MCF 10A (cell line): ENCODE measurements at regions not wholly inside any gene's neighbourhood (a gene's known extent, or its start where the extent isn't known, plus 50 kb on each side); places are given as distances from the start of the nearest gene placed in this dataset.

Experiments used
- BruUV-seq: library from RNA; stranded (reverse); fragments of 400-500 nt; replicated peaks from 2 replicates; lab custom pipeline; 2021; lab: Mats Ljungman, UMichigan
- CTCF ChIA-PET: fragments of 300-600 bp; sonication (Branson Sonifier 250); formaldehyde crosslinking; extraction: SDS; loops from one replicate; lab custom pipeline; 2021; ENCODE audit warnings: antibody characterized with exemption, inconsistent platforms; lab: Yijun Ruan, JAX
- POLR2A ChIA-PET: fragments of 300-600, 350-650 bp; sonication (Branson Sonifier 250); formaldehyde crosslinking; extraction: SDS; loops from one replicate; lab custom pipeline; 2020; ENCODE audit warnings: antibody characterized with exemption, inconsistent platforms; lab: Yijun Ruan, JAX
- DNase-seq: peaks from one replicate; pipeline ENCODE4 v3.0.0-alpha.2; 2018; ENCODE audit not compliant: unreplicated experiment
- H3K27ac Mint-ChIP-seq: one replicate; pipeline ENCODE4 v1.8.0; 2022; ENCODE audit warnings: mild to moderate bottlenecking, low read depth, mixed read lengths; ENCODE audit not compliant: unreplicated experiment
- H3K27me3 Mint-ChIP-seq: one replicate; pipeline ENCODE4 v1.8.0; 2022; ENCODE audit warnings: mixed read lengths; ENCODE audit not compliant: insufficient read depth, unreplicated experiment
- H3K36me3 Mint-ChIP-seq: one replicate; pipeline ENCODE4 v1.8.0; 2022; ENCODE audit warnings: mild to moderate bottlenecking, moderate library complexity, mixed read lengths; ENCODE audit not compliant: insufficient read depth, unreplicated experiment
- H3K4me1 Mint-ChIP-seq: one replicate; pipeline ENCODE4 v1.8.0; 2022; ENCODE audit warnings: mixed read lengths; ENCODE audit not compliant: insufficient read depth, unreplicated experiment
- H3K4me3 Mint-ChIP-seq: one replicate; pipeline ENCODE4 v1.8.0; 2022; ENCODE audit warnings: mild to moderate bottlenecking, moderate library complexity, mixed read lengths; ENCODE audit not compliant: unreplicated experiment
- H3K9me3 Mint-ChIP-seq: one replicate; pipeline ENCODE4 v1.8.0; 2022; ENCODE audit warnings: mixed read lengths; ENCODE audit not compliant: unreplicated experiment
- CTCF ChIP-seq: fragments of 200-600 bp; IDR thresholded peaks from one replicate; pipeline ENCODE4 v1.8.0; 2022; ENCODE audit warnings: antibody characterized with exemption, mild to moderate bottlenecking; ENCODE audit not compliant: unreplicated experiment
- intact Hi-C: fragments of 100-400 bp; cut with micrococcal nuclease; formaldehyde crosslinking; loops from 2 replicates; pipeline ENCODE4 v1.14.1; 2022

GRCh38 chrX:109873574-109873973 is 129.3 kb upstream of the TMEM164 start:
- ChIA-PET CTCF (interaction anchor here (1.2 to 1.7 kb wide), 2 partner anchors 13 to 17 kb away, joined by 4 to 11 read pairs; no protein-coding TSS in a partner anchor), POLR2A (interaction anchor here (1.0 to 1.5 kb wide), 3 partner anchors 11 to 99 kb away, joined by 3 to 4 read pairs (median 3); no protein-coding TSS in a partner anchor)
- H3K36me3 Mint-ChIP-seq, result no peaks in the 10 kb centered on the region
- intact Hi-C loops, result no loop called here
- no peaks in the 10 kb centered on the region for H3K9me3 Mint-ChIP-seq
- no peaks in the 10 kb centered on the region for H3K4me1 Mint-ChIP-seq
- H3K27ac Mint-ChIP-seq, result no peak overlapping the region
- no peak for TF ChIP-seq CTCF
- no peak for DNase-seq
- H3K4me3 Mint-ChIP-seq, result no peak overlapping the region
- peaks cover 58% of the 10 kb centered on the region for H3K27me3 Mint-ChIP-seq
- no TSS peak for BruUV-seq

DNA sequence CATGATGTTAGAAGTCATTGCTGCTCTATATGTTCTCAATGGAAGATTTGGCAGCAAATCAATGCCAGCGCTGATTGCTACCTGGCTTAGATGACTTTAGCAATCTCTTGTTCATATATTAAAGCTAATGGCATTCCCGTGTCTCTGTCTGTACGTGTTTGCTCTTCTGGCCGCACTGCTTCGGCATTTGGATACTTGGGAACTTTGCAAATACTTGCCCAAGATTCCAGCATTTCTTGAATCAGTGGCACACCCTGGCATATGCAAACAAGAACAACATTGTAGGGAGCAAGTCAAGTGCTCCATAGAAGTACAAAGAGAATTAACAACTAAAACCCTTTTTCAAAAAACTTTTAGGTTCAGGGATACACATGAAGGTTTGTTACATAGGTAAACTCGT is 128.9 kb upstream of the TMEM164 start:
- H3K36me3 Mint-ChIP-seq, result no peaks in the 10 kb centered on the region
- H3K9me3 Mint-ChIP-seq, result no peaks in the 10 kb centered on the region
- BruUV-seq, result no TSS peak
- H3K27ac Mint-ChIP-seq, result no peak overlapping the region
- intact Hi-C loops, result no loop called here
- ChIA-PET CTCF (interaction anchor here (1.2 to 5.0 kb wide), 2 partner anchors 13 to 17 kb away, joined by 4 to 24 read pairs; no protein-coding TSS in a partner anchor), POLR2A (interaction anchor here (1.0 to 1.5 kb wide), 3 partner anchors 12 to 100 kb away, joined by 3 to 4 read pairs (median 3); no protein-coding TSS in a partner anchor)
- TF ChIP-seq CTCF, result no peak
- no peak for DNase-seq
- peaks cover 61% of the 10 kb centered on the region for H3K27me3 Mint-ChIP-seq
- H3K4me3 Mint-ChIP-seq, result no peak overlapping the region
- H3K4me1 Mint-ChIP-seq, result no peaks in the 10 kb centered on the region

- no TSS peak for BruUV-seq
- POLR2A ChIA-PET, result interaction anchor here (1.0 to 1.5 kb wide), 3 partner anchors 12 to 100 kb away, joined by 3 to 4 read pairs (median 3); no protein-coding TSS in a partner anchor
- no peak overlapping the region for H3K27ac Mint-ChIP-seq
- intact Hi-C loops, result no loop called here
- no peak overlapping the region for H3K4me3 Mint-ChIP-seq
- TF ChIP-seq CTCF, result no peak
- no peaks in the 10 kb centered on the region for H3K9me3 Mint-ChIP-seq
- H3K4me1 Mint-ChIP-seq, result no peaks in the 10 kb centered on the region
- CTCF ChIA-PET, result interaction anchor here (0.7 to 5.0 kb wide), 3 partner anchors 12 to 236 kb away, joined by 3 to 24 read pairs (median 4); no protein-coding TSS in a partner anchor
- peaks cover 61% of the 10 kb centered on the region for H3K27me3 Mint-ChIP-seq
- H3K36me3 Mint-ChIP-seq, result no peaks in the 10 kb centered on the region
- no peak for DNase-seq
Measured at GRCh38 chrX:109874548-109874947, 128.4 kb upstream of the TMEM164 start.

- no peak overlapping the region for H3K4me3 Mint-ChIP-seq
- TF ChIP-seq CTCF, result no peak
- ChIA-PET CTCF (interaction anchor here (0.8 to 5.0 kb wide), 2 partner anchors 15 to 971 kb away, joined by 3 to 24 read pairs; no protein-coding TSS in a partner anchor), POLR2A (no interaction called here)
- H3K4me1 Mint-ChIP-seq, result no peaks in the 10 kb centered on the region
- H3K9me3 Mint-ChIP-seq, result no peaks in the 10 kb centered on the region
- DNase-seq, result no peak
- H3K27me3 Mint-ChIP-seq, result peaks cover 61% of the 10 kb centered on the region
- no peaks in the 10 kb centered on the region for H3K36me3 Mint-ChIP-seq
- H3K27ac Mint-ChIP-seq, result no peak overlapping the region
- intact Hi-C loops, result no loop called here
- BruUV-seq, result no TSS peak
Measured at GRCh38 chrX:109875831-109876230, 127.1 kb upstream of the TMEM164 start.
